ENCODE measurements at regions not wholly inside any gene's neighbourhood (a gene's known extent, or its start where the extent isn't known, plus 50 kb on each side); places are given as distances from the start of the nearest gene placed in this dataset.

GRCh38 chr9:78543353-78543752 lies 246.4 kb downstream of the PSAT1 start:
- ChIA-PET POLR2A (no interaction called here), CTCF (interaction anchor here (0.6 kb wide), 1 partner anchor 1315 kb away, joined by 3 read pairs; no protein-coding TSS in a partner anchor)
- Histone ChIP-seq H3K4me3 (no peak overlapping the region), H3K4me2 (no peak overlapping the region), H3K4me1 (peaks cover 13% of the 10 kb centered on the region), H3K9me3 (no peaks in the 10 kb centered on the region), H3K27ac (no peak overlapping the region)
- ATAC-seq (no peak), DNase-seq (ENCODE audit: low read depth in 1 of 2, low spot score in 1 of 2) (no peak), FAIRE-seq (no peak)
- no peak for TF ChIP-seq SREBF2 (IDR thresholded peaks at IDR 0.05)
- no peak for TF ChIP-seq MAZ (IDR thresholded peaks at IDR 0.05; ENCODE audit: borderline replicate concordance, low read depth, low read length)
- no peak for TF ChIP-seq RFX5 (IDR thresholded peaks at IDR 0.05)
- TF ChIP-seq NR3C1 (IDR thresholded peaks at IDR 0.05): no peak
- TF ChIP-seq EP300 (IDR thresholded peaks at IDR 0.05): no peak
- no peak for TF ChIP-seq RARB (CRISPR knock-in tag; IDR thresholded peaks at IDR 0.05)
- no peak for TF ChIP-seq HEYL (CRISPR knock-in tag; IDR thresholded peaks at IDR 0.05)
- no peak for TF ChIP-seq RCOR1 (IDR thresholded peaks at IDR 0.05; ENCODE audit: low read depth, low read length)
- TF ChIP-seq HOXB13 (CRISPR knock-in tag; IDR thresholded peaks at IDR 0.05; ENCODE audit: low read depth): no peak
- no peak for TF ChIP-seq BHLHE40 (IDR thresholded peaks at IDR 0.05; ENCODE audit: low read depth, low read length)
- 88% methylated on average over 3 of the region's 3 CpGs for WGBS (ENCODE audit: missing lambda C conversion rate)

GRCh38 chr9:78544230-78544629 lies 247.3 kb downstream of the PSAT1 start:
- H3K4me1 ChIP-seq: peaks cover 12% of the 10 kb centered on the region
- FAIRE-seq: no peak
- ChIA-PET CTCF (no interaction called here), POLR2A (no interaction called here)
- no peak overlapping the region for H3K27ac ChIP-seq
- H3K9me3 ChIP-seq: no peaks in the 10 kb centered on the region
- 51% methylated on average over 5 of the region's 5 CpGs for WGBS (ENCODE audit: missing lambda C conversion rate)
- no peak overlapping the region for H3K4me3 ChIP-seq
- TF ChIP-seq CEBPB (IDR thresholded peaks at IDR 0.05) (no peak), MAFK (IDR thresholded peaks at IDR 0.05; ENCODE audit: partially characterized antibody) (peak; percentile 65)
- H3K4me2 ChIP-seq: no peak overlapping the region
- no peak for DNase-seq (ENCODE audit: low read depth in 1 of 2, low spot score in 1 of 2)
- ATAC-seq: no peak

GRCh38 chr9:78547831-78548230 lies 250.9 kb downstream of the PSAT1 start:
- no peak for ATAC-seq
- Histone ChIP-seq H3K27ac (no peak overlapping the region), H3K9me3 (no peaks in the 10 kb centered on the region), H3K4me3 (no peak overlapping the region), H3K4me1 (no peaks in the 10 kb centered on the region), H3K4me2 (no peak overlapping the region)
- FAIRE-seq: no peak
- CTCF ChIA-PET: interaction anchor here (1.0 kb wide), 1 partner anchor 10 kb away, joined by 3 read pairs; no protein-coding TSS in a partner anchor
- 92% methylated on average over 1 of the region's 1 CpG for WGBS (ENCODE audit: missing lambda C conversion rate)
- no peak for TF ChIP-seq ESRRA (IDR thresholded peaks at IDR 0.05; ENCODE audit: borderline replicate concordance, low read length)
- no peak for TF ChIP-seq ZNF302 (CRISPR knock-in tag; IDR thresholded peaks at IDR 0.05)
- TF ChIP-seq BHLHE40 (IDR thresholded peaks at IDR 0.05; ENCODE audit: low read depth, low read length): no peak
- no peak for TF ChIP-seq POLR2A (IDR thresholded peaks at IDR 0.05; ENCODE audit: low read length)
- TF ChIP-seq ATOH8 (CRISPR knock-in tag; IDR thresholded peaks at IDR 0.05; ENCODE audit: low read depth): no peak
- TF ChIP-seq ELK1 (IDR thresholded peaks at IDR 0.05; ENCODE audit: low read depth, low read length): no peak
- no peak for TF ChIP-seq CEBPB (IDR thresholded peaks at IDR 0.05)
- no peak for TF ChIP-seq HOXB5 (CRISPR knock-in tag; IDR thresholded peaks at IDR 0.05)
- TF ChIP-seq RCOR1 (IDR thresholded peaks at IDR 0.05; ENCODE audit: low read depth, low read length): no peak
- TF ChIP-seq REST (IDR thresholded peaks at IDR 0.05): no peak
- TF ChIP-seq CBX2 (IDR thresholded peaks at IDR 0.05; ENCODE audit: borderline replicate concordance, low read depth): no peak
- TF ChIP-seq FOSB (CRISPR knock-in tag; IDR thresholded peaks at IDR 0.05): no peak
- no peak for TF ChIP-seq SMC3 (IDR thresholded peaks at IDR 0.05)
- no peak for TF ChIP-seq NFE2L2 (conservative IDR thresholded peaks at IDR 0.05; ENCODE audit: low read length)
- no peak for TF ChIP-seq HEYL (CRISPR knock-in tag; IDR thresholded peaks at IDR 0.05)
- no peak for TF ChIP-seq JUN (IDR thresholded peaks at IDR 0.05)
- DNase-seq (ENCODE audit: low read depth in 1 of 2, low spot score in 1 of 2): no peak
- POLR2A ChIA-PET: no interaction called here
